Heart left ventricle (tissue), 13 donors: ENCODE measurements at regions not wholly inside any gene's neighbourhood (a gene's known extent, or its start where the extent isn't known, plus 50 kb on each side); places are given as distances from the start of the nearest gene placed in this dataset.
"Not testable (repeated sequence)": the region's sequence is repeated elsewhere in the genome, so short reads cannot be mapped to it uniquely, and the experiment has no call there.

ENCODE experiments used
- POLR2A ChIP-seq, 2 donors: fragments of 450-650 bp; IDR thresholded peaks; one replicate each; pipeline ENCODE4 v1.6.1; 2017; ENCODE audit warnings: antibody characterized with exemption in 2 of 2, mild to moderate bottlenecking in 2 of 2, moderate library complexity in 2 of 2
- TF ChIP-seq, protein P1 (sequence below), 12 donors: fragments of 200-600 bp; sonication (generic) in 4 of 12; IDR thresholded peaks; one replicate each; pipeline versions ENCODE4 v1.5.0 to v1.8.0; 2018 to 2022; ENCODE audit warnings: antibody characterized with exemption in 12 of 12, mild to moderate bottlenecking in 5 of 12
- donor health status: ischemic (EF 13 %, LVEDD 7.1; RV severe dilation, severe dysfunction).
- donor health status: DM: no; HTN: yes; CAD: no.
- donor health status: DM: no; HTN: no; CAD: no.
- donor health status: ischemic (EF 25% LVEDD 6.9; RV normal size, moderate dysfunction).
- donor health status: ischemic (EF 25% LVEDD 5.7; RV mildly dilated, moderate dysfunction).
- donor health status: ischemic (EF 35%, LVEDD 5.7; RV mildly dilated, moderate dysfunction).
- donor health status: nonischemic (EF 11% LVEDD 7.7; RV severe dilation, severe dysfunction).
- donor health status: DM: yes; HTN: yes; CAD: no.
- donor health status: PGD.
- donor health status: ischemic (EF 29% LVEDD 5.4; RV normal size, mild dysfunction).
- donor health status: nonischemic (EF 23%, LVEDD 6.1; RV moderate dilation, normal function).

DNA sequence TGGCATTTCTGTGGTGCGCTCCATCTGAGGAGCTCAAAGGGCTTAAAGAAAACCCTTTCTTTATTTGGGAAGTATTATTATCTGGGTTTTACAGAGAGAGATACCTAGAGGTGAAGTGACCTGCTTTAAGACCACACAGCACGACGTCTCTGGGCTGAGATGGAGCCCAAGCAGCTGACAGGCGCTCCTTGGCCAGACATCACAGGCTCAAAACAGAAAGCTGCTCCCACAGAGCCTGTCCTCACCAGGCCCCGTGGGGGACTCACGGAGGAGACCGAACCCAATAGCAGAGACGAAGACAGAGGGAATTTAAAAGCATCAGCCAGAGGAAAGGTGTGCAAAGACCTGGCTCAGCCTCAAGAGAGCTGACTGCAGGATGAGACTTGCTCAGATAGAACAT is 175.9 kb upstream of the IRF2BP2 start:
- TF ChIP-seq, protein P1, sequence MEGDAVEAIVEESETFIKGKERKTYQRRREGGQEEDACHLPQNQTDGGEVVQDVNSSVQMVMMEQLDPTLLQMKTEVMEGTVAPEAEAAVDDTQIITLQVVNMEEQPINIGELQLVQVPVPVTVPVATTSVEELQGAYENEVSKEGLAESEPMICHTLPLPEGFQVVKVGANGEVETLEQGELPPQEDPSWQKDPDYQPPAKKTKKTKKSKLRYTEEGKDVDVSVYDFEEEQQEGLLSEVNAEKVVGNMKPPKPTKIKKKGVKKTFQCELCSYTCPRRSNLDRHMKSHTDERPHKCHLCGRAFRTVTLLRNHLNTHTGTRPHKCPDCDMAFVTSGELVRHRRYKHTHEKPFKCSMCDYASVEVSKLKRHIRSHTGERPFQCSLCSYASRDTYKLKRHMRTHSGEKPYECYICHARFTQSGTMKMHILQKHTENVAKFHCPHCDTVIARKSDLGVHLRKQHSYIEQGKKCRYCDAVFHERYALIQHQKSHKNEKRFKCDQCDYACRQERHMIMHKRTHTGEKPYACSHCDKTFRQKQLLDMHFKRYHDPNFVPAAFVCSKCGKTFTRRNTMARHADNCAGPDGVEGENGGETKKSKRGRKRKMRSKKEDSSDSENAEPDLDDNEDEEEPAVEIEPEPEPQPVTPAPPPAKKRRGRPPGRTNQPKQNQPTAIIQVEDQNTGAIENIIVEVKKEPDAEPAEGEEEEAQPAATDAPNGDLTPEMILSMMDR (IDR thresholded peaks at IDR 0.05): not testable (repeated sequence)
- not testable (repeated sequence) for TF ChIP-seq POLR2A (IDR thresholded peaks at IDR 0.05)
